K562 (cell line): ENCODE measurements at regions not wholly inside any gene's neighbourhood (a gene's known extent, or its start where the extent isn't known, plus 50 kb on each side); places are given as distances from the start of the nearest gene placed in this dataset.

Experiments
- BRCA1 ChIP-seq, 2 experiments: fragments of 450-650 bp in 1 of 2; sonication (generic) in 1 of 2; formaldehyde crosslinking in 1 of 2; IDR thresholded peaks; 2 replicates each; pipeline versions ENCODE4 v1.5.0 to v1.6.1; 2017 to 2020; ENCODE audit warnings: mild to moderate bottlenecking in 1 of 2, missing genetic modification reagents in 1 of 2
- CHCHD3 ChIP-seq: fragments of 250-450 bp; sonication (Bioruptor Pico); IDR thresholded peaks from 2 replicates; pipeline ENCODE4 v2.1.2; 2022; ENCODE audit warnings: mild to moderate bottlenecking
- EP300 ChIP-seq: IDR thresholded peaks from 2 replicates; pipeline ENCODE4 v1.6.1; 2012; ENCODE audit warnings: low read length, improper control_type of control experiment
- OTX1 ChIP-seq: fragments of 450-650 bp; formaldehyde crosslinking; IDR thresholded peaks from 2 replicates; pipeline ENCODE4 v1.4.0; 2022; ENCODE audit warnings: mild to moderate bottlenecking
- POLR2A ChIP-seq: fragments of 450-650 bp; conservative IDR thresholded peaks from 2 replicates; pipeline ENCODE4 v1.6.1; 2016
- YBX1 ChIP-seq: fragments of 450-650 bp; IDR thresholded peaks from 2 replicates; pipeline ENCODE4 v1.7.1; 2016; ENCODE audit warnings: mild to moderate bottlenecking
- ZC3H11A ChIP-seq: IDR thresholded peaks from 2 replicates; pipeline ENCODE4 v1.6.1; 2012; ENCODE audit warnings: low read depth, low read length, improper control_type of control experiment
- ZNF384 ChIP-seq: IDR thresholded peaks from 2 replicates; pipeline ENCODE4 v1.6.1; 2012; ENCODE audit warnings: low read depth, low read length, improper control_type of control experiment
- ZNF764 ChIP-seq: fragments of 250-450 bp; sonication (Bioruptor Pico); IDR thresholded peaks from 2 replicates; pipeline ENCODE4 v1.4.0; 2020; ENCODE audit warnings: low read depth, mild to moderate bottlenecking, moderate library complexity
- ZZZ3 ChIP-seq: fragments of 450-650 bp; IDR thresholded peaks from 2 replicates; pipeline ENCODE4 v1.6.1; 2016; ENCODE audit warnings: antibody characterized with exemption, mild to moderate bottlenecking, moderate library complexity
- TF ChIP-seq, protein P1 (sequence below): fragments of 150-350 bp; IDR thresholded peaks from 2 replicates; pipeline ENCODE4 v1.6.1; 2014; ENCODE audit warnings: low read depth, mild to moderate bottlenecking, low read length, borderline replicate concordance
- TF ChIP-seq, protein P2 (sequence below), 3 experiments: IDR thresholded peaks in 2 of 3; conservative IDR thresholded peaks in 1 of 3; 2 replicates each; pipeline ENCODE4 v1.5.1; 2011 to 2012; ENCODE audit warnings: low read length in 3 of 3, mild to moderate bottlenecking in 3 of 3, control low read depth in 2 of 3, improper control_type of control experiment in 1 of 3, inconsistent platforms in 1 of 3, low read depth in 1 of 3, mixed read lengths in 1 of 3, moderate library complexity in 1 of 3; ENCODE audit not compliant: insufficient read depth in 2 of 3

DNA sequence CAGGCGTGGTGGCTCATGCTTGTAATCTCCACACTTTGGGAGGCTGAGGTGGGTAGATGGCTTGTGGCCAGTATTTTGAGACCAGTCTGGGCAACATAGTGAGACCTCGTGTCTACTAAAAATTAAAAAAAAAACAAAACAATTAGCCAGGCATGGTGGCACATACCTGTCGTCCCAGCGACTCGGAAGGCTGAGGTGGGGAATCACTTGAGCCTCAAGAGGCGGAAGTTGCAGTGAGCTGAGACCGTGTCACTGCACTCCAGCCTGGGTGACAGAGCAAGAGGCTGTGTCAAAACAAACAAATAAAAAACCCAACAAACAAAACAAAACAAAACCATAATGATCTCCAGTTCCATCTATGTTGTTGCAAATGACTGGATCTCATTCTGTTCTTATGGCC lies 341.3 kb upstream of the CFAP20DC start:
- TF ChIP-seq POLR2A, result no peak
- no peak for TF ChIP-seq ZZZ3
- no peak for TF ChIP-seq CHCHD3 (CRISPR knock-in tag)
- no peak for TF ChIP-seq BRCA1 (IDR thresholded peaks at IDR 0.05)
- no peak for TF ChIP-seq BRCA1 (CRISPR knock-in tag; IDR thresholded peaks at IDR 0.05)
- no peak for TF ChIP-seq ZC3H11A
- TF ChIP-seq YBX1, result no peak
- no peak for TF ChIP-seq EP300
- no peak for TF ChIP-seq OTX1 (CRISPR knock-in tag)
- TF ChIP-seq ZNF384, result no peak
- TF ChIP-seq ZNF764 (CRISPR knock-in tag), result no peak
- TF ChIP-seq, protein P1, sequence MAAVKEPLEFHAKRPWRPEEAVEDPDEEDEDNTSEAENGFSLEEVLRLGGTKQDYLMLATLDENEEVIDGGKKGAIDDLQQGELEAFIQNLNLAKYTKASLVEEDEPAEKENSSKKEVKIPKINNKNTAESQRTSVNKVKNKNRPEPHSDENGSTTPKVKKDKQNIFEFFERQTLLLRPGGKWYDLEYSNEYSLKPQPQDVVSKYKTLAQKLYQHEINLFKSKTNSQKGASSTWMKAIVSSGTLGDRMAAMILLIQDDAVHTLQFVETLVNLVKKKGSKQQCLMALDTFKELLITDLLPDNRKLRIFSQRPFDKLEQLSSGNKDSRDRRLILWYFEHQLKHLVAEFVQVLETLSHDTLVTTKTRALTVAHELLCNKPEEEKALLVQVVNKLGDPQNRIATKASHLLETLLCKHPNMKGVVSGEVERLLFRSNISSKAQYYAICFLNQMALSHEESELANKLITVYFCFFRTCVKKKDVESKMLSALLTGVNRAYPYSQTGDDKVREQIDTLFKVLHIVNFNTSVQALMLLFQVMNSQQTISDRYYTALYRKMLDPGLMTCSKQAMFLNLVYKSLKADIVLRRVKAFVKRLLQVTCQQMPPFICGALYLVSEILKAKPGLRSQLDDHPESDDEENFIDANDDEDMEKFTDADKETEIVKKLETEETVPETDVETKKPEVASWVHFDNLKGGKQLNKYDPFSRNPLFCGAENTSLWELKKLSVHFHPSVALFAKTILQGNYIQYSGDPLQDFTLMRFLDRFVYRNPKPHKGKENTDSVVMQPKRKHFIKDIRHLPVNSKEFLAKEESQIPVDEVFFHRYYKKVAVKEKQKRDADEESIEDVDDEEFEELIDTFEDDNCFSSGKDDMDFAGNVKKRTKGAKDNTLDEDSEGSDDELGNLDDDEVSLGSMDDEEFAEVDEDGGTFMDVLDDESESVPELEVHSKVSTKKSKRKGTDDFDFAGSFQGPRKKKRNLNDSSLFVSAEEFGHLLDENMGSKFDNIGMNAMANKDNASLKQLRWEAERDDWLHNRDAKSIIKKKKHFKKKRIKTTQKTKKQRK, result no peak
- TF ChIP-seq, protein P2, sequence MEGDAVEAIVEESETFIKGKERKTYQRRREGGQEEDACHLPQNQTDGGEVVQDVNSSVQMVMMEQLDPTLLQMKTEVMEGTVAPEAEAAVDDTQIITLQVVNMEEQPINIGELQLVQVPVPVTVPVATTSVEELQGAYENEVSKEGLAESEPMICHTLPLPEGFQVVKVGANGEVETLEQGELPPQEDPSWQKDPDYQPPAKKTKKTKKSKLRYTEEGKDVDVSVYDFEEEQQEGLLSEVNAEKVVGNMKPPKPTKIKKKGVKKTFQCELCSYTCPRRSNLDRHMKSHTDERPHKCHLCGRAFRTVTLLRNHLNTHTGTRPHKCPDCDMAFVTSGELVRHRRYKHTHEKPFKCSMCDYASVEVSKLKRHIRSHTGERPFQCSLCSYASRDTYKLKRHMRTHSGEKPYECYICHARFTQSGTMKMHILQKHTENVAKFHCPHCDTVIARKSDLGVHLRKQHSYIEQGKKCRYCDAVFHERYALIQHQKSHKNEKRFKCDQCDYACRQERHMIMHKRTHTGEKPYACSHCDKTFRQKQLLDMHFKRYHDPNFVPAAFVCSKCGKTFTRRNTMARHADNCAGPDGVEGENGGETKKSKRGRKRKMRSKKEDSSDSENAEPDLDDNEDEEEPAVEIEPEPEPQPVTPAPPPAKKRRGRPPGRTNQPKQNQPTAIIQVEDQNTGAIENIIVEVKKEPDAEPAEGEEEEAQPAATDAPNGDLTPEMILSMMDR (IDR thresholded peaks at IDR 0.05 in 2 of 3, conservative IDR thresholded peaks at IDR 0.05 in 1 of 3; ENCODE audit: insufficient read depth in 2 of 3, low read depth in 1 of 3, low read length in 3 of 3), result no peak
